Fibroblast of lung (primary cell): ENCODE measurements at regions not wholly inside any gene's neighbourhood (a gene's known extent, or its start where the extent isn't known, plus 50 kb on each side); places are given as distances from the start of the nearest gene placed in this dataset.

Source experiments
- DNase-seq, 2 donors: peaks; one replicate each; pipeline versions ENCODE4 v3.0.0 to v3.0.0-alpha.2; 2010; ENCODE audit warnings: low read depth in 2 of 2
- H2AFZ ChIP-seq: 2 replicates; pipeline ENCODE4 v1.5.1; 2012; ENCODE audit warnings: low read length, control low read depth, inconsistent platforms
- H3K27ac ChIP-seq: 2 replicates; pipeline ENCODE4 v1.5.1; 2011; ENCODE audit warnings: low read length, control low read depth; ENCODE audit not compliant: insufficient read depth
- H3K27me3 ChIP-seq: 2 replicates; pipeline ENCODE4 v1.5.1; 2011; ENCODE audit warnings: mild to moderate bottlenecking, low read length; ENCODE audit not compliant: control insufficient read depth, insufficient read depth
- H3K36me3 ChIP-seq: 2 replicates; pipeline ENCODE4 v1.5.1; 2011; ENCODE audit warnings: low read length; ENCODE audit not compliant: control insufficient read depth, insufficient read depth
- H3K4me1 ChIP-seq: 2 replicates; pipeline ENCODE4 v1.5.1; 2011; ENCODE audit warnings: low read length; ENCODE audit not compliant: control insufficient read depth, insufficient read depth; ENCODE audit errors: extremely low read depth
- H3K4me2 ChIP-seq: 2 replicates; pipeline ENCODE4 v1.5.1; 2011; ENCODE audit warnings: low read length, control low read depth; ENCODE audit not compliant: insufficient read depth; ENCODE audit errors: extremely low read depth
- H3K4me3 ChIP-seq, 4 experiments: fragments of 200-600 bp in 1 of 4; sonication (generic) in 1 of 4; replicated peaks in 1 of 4; 2 replicates each; pipeline ENCODE4 v1.5.1; 2011 to 2016; ENCODE audit warnings: low read length in 4 of 4, low read depth in 3 of 4, mild to moderate bottlenecking in 3 of 4, control low read depth in 2 of 4, inconsistent platforms in 1 of 4, mixed read lengths in 1 of 4; ENCODE audit not compliant: insufficient read depth in 1 of 4; ENCODE audit errors: control extremely low read depth in 1 of 4
- H3K79me2 ChIP-seq: 2 replicates; pipeline ENCODE4 v1.5.1; 2012; ENCODE audit warnings: mild to moderate bottlenecking, low read length, inconsistent platforms; ENCODE audit not compliant: control insufficient read depth, insufficient read depth
- H3K9ac ChIP-seq: 2 replicates; pipeline ENCODE4 v1.5.1; 2011; ENCODE audit warnings: mild to moderate bottlenecking, low read length, control low read depth; ENCODE audit not compliant: insufficient read depth
- H3K9me3 ChIP-seq: 2 replicates; pipeline ENCODE4 v1.5.1; 2012; ENCODE audit warnings: low read depth, low read length; ENCODE audit not compliant: control insufficient read depth, insufficient read depth
- H4K20me1 ChIP-seq: 2 replicates; pipeline ENCODE4 v1.5.1; 2011; ENCODE audit warnings: low read length; ENCODE audit not compliant: control insufficient read depth, insufficient read depth; ENCODE audit errors: extremely low read depth
- CTCF ChIP-seq, 2 donors: IDR thresholded peaks in 1 of 2; conservative IDR thresholded peaks in 1 of 2; 1 replicate in 1 of 2; 2 replicates in 1 of 2; pipeline ENCODE4 v1.5.1; 2011 to 2012; ENCODE audit warnings: low read length in 2 of 2, control low read depth in 1 of 2, inconsistent platforms in 1 of 2, low read depth in 1 of 2, mild to moderate bottlenecking in 1 of 2
- EZH2 ChIP-seq: IDR thresholded peaks from 2 replicates; pipeline ENCODE4 v1.5.1; 2012; ENCODE audit warnings: low read length, control low read depth, mild to moderate bottlenecking; ENCODE audit errors: missing control alignments

- no peaks in the 10 kb centered on the region for H3K4me1 ChIP-seq
These were observed 275.8 kb upstream of the TSHZ3 start for GRCh38 chr19:31625056-31625455.

GRCh38 chr19:31625575-31625974, 276.3 kb upstream of the TSHZ3 start:
- Histone ChIP-seq H3K79me2 (no peaks in the 10 kb centered on the region), H3K36me3 (no peaks in the 10 kb centered on the region), H3K27me3 (no peaks in the 10 kb centered on the region), H3K9ac (no peak overlapping the region), H3K4me1 (no peaks in the 10 kb centered on the region), H3K27ac (no peak overlapping the region), H2AFZ (no peak overlapping the region), H4K20me1 (no peaks in the 10 kb centered on the region), H3K9me3 (no peaks in the 10 kb centered on the region), H3K4me3 (no peak overlapping the region), H3K4me2 (no peak overlapping the region)
- TF ChIP-seq CTCF (conservative IDR thresholded peaks at IDR 0.05 in 1 of 2, IDR thresholded peaks at IDR 0.05 in 1 of 2; ENCODE audit: low read depth in 1 of 2, low read length in 2 of 2) (no peak), EZH2 (no peak)
- no peak for DNase-seq

More at GRCh38 chr19:31625056-31625455, 275.8 kb upstream of the TSHZ3 start:
- Histone ChIP-seq H3K27me3 (no peaks in the 10 kb centered on the region), H3K9ac (no peak overlapping the region), H3K36me3 (no peaks in the 10 kb centered on the region), H2AFZ (no peak overlapping the region), H3K27ac (no peak overlapping the region), H3K4me2 (no peak overlapping the region), H3K4me3 (no peak overlapping the region), H4K20me1 (no peaks in the 10 kb centered on the region), H3K9me3 (no peaks in the 10 kb centered on the region), H3K79me2 (no peaks in the 10 kb centered on the region)
- DNase-seq, result no peak
- TF ChIP-seq CTCF (conservative IDR thresholded peaks at IDR 0.05 in 1 of 2, IDR thresholded peaks at IDR 0.05 in 1 of 2; ENCODE audit: low read depth in 1 of 2, low read length in 2 of 2) (no peak), EZH2 (no peak)

- no peak overlapping the region for H3K27ac ChIP-seq
- H3K9me3 ChIP-seq, result no peaks in the 10 kb centered on the region
- no peaks in the 10 kb centered on the region for H3K4me1 ChIP-seq
- H3K4me2 ChIP-seq, result no peak overlapping the region
- no peaks in the 10 kb centered on the region for H3K36me3 ChIP-seq
- TF ChIP-seq EZH2, result no peak
- TF ChIP-seq CTCF (conservative IDR thresholded peaks at IDR 0.05 in 1 of 2, IDR thresholded peaks at IDR 0.05 in 1 of 2; ENCODE audit: low read depth in 1 of 2, low read length in 2 of 2), result no peak
- DNase-seq, result no peak
- H3K4me3 ChIP-seq, result no peak overlapping the region
- no peak overlapping the region for H3K9ac ChIP-seq
- no peaks in the 10 kb centered on the region for H3K27me3 ChIP-seq
- H3K79me2 ChIP-seq, result no peaks in the 10 kb centered on the region
- H2AFZ ChIP-seq, result no peak overlapping the region
- no peaks in the 10 kb centered on the region for H4K20me1 ChIP-seq
These were observed 277.7 kb upstream of the TSHZ3 start for GRCh38 chr19:31626941-31627340.
